IMR-90 (cell line): ENCODE measurements at regions not wholly inside any gene's neighbourhood (a gene's known extent, or its start where the extent isn't known, plus 50 kb on each side); places are given as distances from the start of the nearest gene placed in this dataset.

Experiments
- ATAC-seq: fragments of 200-7000 bp; cut with Tn5 transposase; 2 replicates; pipeline ENCODE4 v1.9.1; 2020; ENCODE audit warnings: low read depth, mild to moderate bottlenecking, moderate library complexity
- BruUV-seq: library from RNA; stranded (reverse); fragments of 400-500 nt; replicated peaks from 2 replicates; lab custom pipeline; 2021; lab: Mats Ljungman, UMichigan
- CTCF ChIA-PET: fragments of 300-600 bp; formaldehyde crosslinking; extraction: SDS; loops from one replicate; lab custom pipeline; 2021; ENCODE audit warnings: antibody characterized with exemption; lab: Yijun Ruan, JAX
- POLR2A ChIA-PET: fragments of 300-600 bp; sonication (Branson Sonifier 250); formaldehyde crosslinking; loops from one replicate; lab custom pipeline; 2022; ENCODE audit warnings: antibody characterized with exemption; ENCODE audit not compliant: unreplicated experiment; lab: Charles Lee
- DNase-seq: peaks from one replicate; pipeline ENCODE4 v3.0.0; 2013
- H2AFZ ChIP-seq: replicated peaks from 2 replicates; pipeline ENCODE3; 2013; ENCODE audit warnings: low read length, mild to moderate bottlenecking; ENCODE audit not compliant: poor library complexity
- H2AK5ac ChIP-seq: 2 replicates; pipeline ENCODE4 v1.6.1; 2013; ENCODE audit warnings: low read depth, low read length, inconsistent platforms
- H2AK9ac ChIP-seq: replicated peaks from 2 replicates; pipeline ENCODE3; 2013; ENCODE audit warnings: mild to moderate bottlenecking, low read depth, low read length, moderate library complexity; ENCODE audit not compliant: poor library complexity
- H2BK120ac ChIP-seq: 2 replicates; pipeline ENCODE4 v1.6.1; 2013; ENCODE audit warnings: low read depth, low read length, inconsistent platforms
- H2BK15ac ChIP-seq: 3 replicates; pipeline ENCODE4 v1.6.1; 2013; ENCODE audit warnings: low read depth, low read length, inconsistent platforms
- H2BK20ac ChIP-seq: 2 replicates; pipeline ENCODE4 v1.6.1; 2013; ENCODE audit warnings: low read depth, mild to moderate bottlenecking, inconsistent platforms, low read length, moderate library complexity
- H2BK5ac ChIP-seq: 2 replicates; pipeline ENCODE4 v1.6.1; 2013; ENCODE audit warnings: mild to moderate bottlenecking, low read depth, low read length, inconsistent platforms; ENCODE audit not compliant: poor library complexity, severe bottlenecking
- H3K14ac ChIP-seq: replicated peaks from 2 replicates; pipeline ENCODE4 v1.6.1; 2013; ENCODE audit warnings: low read depth, low read length, inconsistent platforms
- H3K18ac ChIP-seq: 2 replicates; pipeline ENCODE4 v1.6.1; 2013; ENCODE audit warnings: low read depth, low read length, control low read depth
- H3K23ac ChIP-seq: 2 replicates; pipeline ENCODE4 v1.6.1; 2013; ENCODE audit warnings: low read depth, low read length, inconsistent platforms
- H3K27ac ChIP-seq: 2 replicates; pipeline ENCODE4 v1.5.1; 2013; ENCODE audit warnings: mild to moderate bottlenecking, control low read depth, low read length; ENCODE audit not compliant: insufficient read depth
- H3K27me3 ChIP-seq: 2 replicates; pipeline ENCODE4 v1.6.1; 2013; ENCODE audit warnings: low read length; ENCODE audit not compliant: control insufficient read depth, insufficient read depth
- H3K36me3 ChIP-seq: 2 replicates; pipeline ENCODE4 v1.6.1; 2013; ENCODE audit warnings: low read length, mixed read lengths; ENCODE audit not compliant: control insufficient read depth, insufficient read depth
- H3K4ac ChIP-seq: 2 replicates; pipeline ENCODE4 v1.6.1; 2013; ENCODE audit warnings: low read depth, low read length, inconsistent platforms
- H3K4me1 ChIP-seq: 2 replicates; pipeline ENCODE4 v1.6.1; 2013; ENCODE audit warnings: low read length, mixed read lengths; ENCODE audit not compliant: control insufficient read depth, insufficient read depth
- H3K4me2 ChIP-seq: 2 replicates; pipeline ENCODE4 v1.6.1; 2013; ENCODE audit warnings: low read depth, mild to moderate bottlenecking, control low read depth, low read length, moderate library complexity
- H3K4me3 ChIP-seq: 2 replicates; pipeline ENCODE4 v1.5.1; 2013; ENCODE audit warnings: low read depth, mild to moderate bottlenecking, control low read depth, low read length, moderate library complexity; ENCODE audit not compliant: insufficient read depth
- H3K56ac ChIP-seq: 2 replicates; pipeline ENCODE4 v1.6.1; 2013; ENCODE audit warnings: low read length, inconsistent platforms; ENCODE audit not compliant: insufficient read depth; ENCODE audit errors: extremely low read depth
- H3K79me1 ChIP-seq, 2 experiments: 2 replicates each; pipeline ENCODE4 v1.6.1; 2013; ENCODE audit warnings: low read length in 2 of 2, inconsistent platforms in 1 of 2, low read depth in 1 of 2
- H3K9ac ChIP-seq: 2 replicates; pipeline ENCODE4 v1.6.1; 2013; ENCODE audit warnings: low read depth, low read length, control low read depth
- H3K9me1 ChIP-seq: 2 replicates; pipeline ENCODE4 v1.6.1; 2013; ENCODE audit warnings: low read length, inconsistent platforms; ENCODE audit not compliant: insufficient read depth
- H3K9me3 ChIP-seq: 2 replicates; pipeline ENCODE4 v1.6.1; 2013; ENCODE audit warnings: low read length; ENCODE audit not compliant: control insufficient read depth, insufficient read depth
- H4K20me1 ChIP-seq: 2 replicates; pipeline ENCODE4 v1.6.1; 2013; ENCODE audit warnings: low read length, inconsistent platforms; ENCODE audit not compliant: insufficient read depth
- H4K5ac ChIP-seq: 2 replicates; pipeline ENCODE4 v1.6.1; 2013; ENCODE audit warnings: mild to moderate bottlenecking, low read depth, low read length, control low read depth
- H4K8ac ChIP-seq, 2 experiments: 2 replicates each; pipeline ENCODE4 v1.6.1; 2013; ENCODE audit warnings: low read depth in 2 of 2, low read length in 2 of 2, control low read depth in 1 of 2, inconsistent platforms in 1 of 2
- H4K91ac ChIP-seq: 2 replicates; pipeline ENCODE4 v1.6.1; 2013; ENCODE audit warnings: low read depth, low read length, inconsistent platforms; ENCODE audit not compliant: insufficient read depth
- CEBPB ChIP-seq: IDR thresholded peaks from 2 replicates; pipeline ENCODE4 v1.6.1; 2012; ENCODE audit warnings: low read depth, low read length, improper control_type of control experiment
- CHD1 ChIP-seq: IDR thresholded peaks from 2 replicates; pipeline ENCODE4 v1.6.1; 2012; ENCODE audit warnings: low read depth, low read length, improper control_type of control experiment
- WGBS, 2 experiments: methylation state at CpG; one replicate each; pipeline versions ENCODE4 v1.1.5 to v1.1.7; 2013; ENCODE audit warnings: missing lambda C conversion rate in 2 of 2; ENCODE audit not compliant: insufficient read length in 1 of 2; ENCODE audit errors: extremely low coverage in 2 of 2; 5-methylcytosine and 5-hydroxymethylcytosine counted together
- dilution Hi-C: fragments of 300-500 bp; cut with HindIII; formaldehyde crosslinking; loops from one replicate; pipeline ENCODE4 v1.14.3; 2018; ENCODE audit warnings: low sequenced_read_pairs; ENCODE audit not compliant: unreplicated experiment
- in situ Hi-C: fragments of 300-500 bp; cut with MboI; formaldehyde crosslinking; loops from 3 replicates; pipeline ENCODE4 v1.14.3; 2019; ENCODE audit warnings: low sequenced_read_pairs, inconsistent platforms, mixed read lengths
- intact Hi-C: fragments of 100-400 bp; cut with micrococcal nuclease; formaldehyde crosslinking; loops from 2 replicates; pipeline ENCODE4 v1.10.0; 2022

- Histone ChIP-seq H4K91ac (no peak overlapping the region), H3K27me3 (no peaks in the 10 kb centered on the region), H3K23ac (no peak overlapping the region), H3K4ac (no peak overlapping the region), H2AK9ac (no peak overlapping the region), H3K14ac (no peak overlapping the region), H3K27ac (no peak overlapping the region), H2BK15ac (no peak overlapping the region), H4K8ac (no peak overlapping the region), H3K9me1 (no peaks in the 10 kb centered on the region), H3K18ac (no peak overlapping the region), H2BK20ac (no peak overlapping the region), H2BK120ac (no peak overlapping the region), H3K9me3 (no peaks in the 10 kb centered on the region), H3K4me2 (no peak overlapping the region), H3K4me1 (peaks cover 2% of the 10 kb centered on the region; the same call in 1 of the 2 replicates), H3K36me3 (no peaks in the 10 kb centered on the region), H3K56ac (no peak overlapping the region), H3K79me1 (no peaks in the 10 kb centered on the region), H4K20me1 (no peaks in the 10 kb centered on the region), H3K4me3 (no peak overlapping the region), H3K9ac (no peak overlapping the region), H2BK5ac (no peak overlapping the region), H4K5ac (no peak overlapping the region), H2AFZ (no peak overlapping the region), H2AK5ac (no peak overlapping the region)
- ATAC-seq (no peak), DNase-seq (no peak)
- WGBS, 2 experiments = no CpG with 5 or more reads among the region's 2 CpGs
- POLR2A ChIA-PET = no interaction called here
- in situ Hi-C loops (no loop called here), intact Hi-C loops (no loop called here), dilution Hi-C loops (no loop called here)
- no TSS peak for BruUV-seq
- no peak for TF ChIP-seq CEBPB
- TF ChIP-seq CHD1 = no peak
- CTCF ChIA-PET = no interaction called here
Observed at GRCh38 chr18:28281400-28281799, 104.5 kb upstream of the CDH2 start.
